ENCODE measurements at regions not wholly inside any gene's neighbourhood (a gene's known extent, or its start where the extent isn't known, plus 50 kb on each side); places are given as distances from the start of the nearest gene placed in this dataset.

- no peaks in the 10 kb centered on the region for H3K36me3 ChIP-seq (ENCODE audit: insufficient read depth, low read length)
- DNase-seq (no peak), ATAC-seq (ENCODE audit: poor library complexity) (no peak)
- no peaks in the 10 kb centered on the region for H3K4me1 ChIP-seq (ENCODE audit: insufficient read depth, low read length)
- CTCF ChIA-PET: no interaction called here
- H3K9me3 ChIP-seq (ENCODE audit: control insufficient read depth in 1 of 2, insufficient read depth in 1 of 2, low read length in 2 of 2): no peaks in the 10 kb centered on the region
- no peak overlapping the region for H3K27ac Mint-ChIP-seq
- no peaks in the 10 kb centered on the region for H3K27me3 Mint-ChIP-seq
- H3K4me1 Mint-ChIP-seq (ENCODE audit: low read depth): no peaks in the 10 kb centered on the region
- no peaks in the 10 kb centered on the region for H3K9me3 Mint-ChIP-seq
- no peaks in the 10 kb centered on the region for H3K36me3 Mint-ChIP-seq (ENCODE audit: low read depth)
- TF ChIP-seq CTCF (IDR thresholded peaks at IDR 0.05): no peak
- POLR2A ChIA-PET: no interaction called here
- no peaks in the 10 kb centered on the region for H3K27me3 ChIP-seq (ENCODE audit: control insufficient read depth in 1 of 2, insufficient read depth in 2 of 2, low read length in 2 of 2)
- no peak overlapping the region for H3K27ac ChIP-seq (ENCODE audit: low read depth in 1 of 2, low read length in 2 of 2)
- intact Hi-C loops (cut with DNase I, micrococcal nuclease): no loop called here
- H3K4me3 ChIP-seq (ENCODE audit: low read length): no peak overlapping the region
- no peak overlapping the region for H3K4me3 Mint-ChIP-seq
These were observed 219.0 kb downstream of the CPE start for GRCh38 chr4:165597581-165598480.

GRCh38 chr4:165600959-165601683, 222.3 kb downstream of the CPE start:
- H3K27me3 Mint-ChIP-seq: no peaks in the 10 kb centered on the region
- no peak for TF ChIP-seq CTCF (IDR thresholded peaks at IDR 0.05)
- H3K4me3 ChIP-seq (ENCODE audit: low read length): no peak overlapping the region
- H3K4me1 Mint-ChIP-seq (ENCODE audit: low read depth): no peaks in the 10 kb centered on the region
- no peaks in the 10 kb centered on the region for H3K36me3 ChIP-seq (ENCODE audit: insufficient read depth, low read length)
- no peaks in the 10 kb centered on the region for H3K27me3 ChIP-seq (ENCODE audit: control insufficient read depth in 1 of 2, insufficient read depth in 2 of 2, low read length in 2 of 2)
- H3K27ac Mint-ChIP-seq: no peak overlapping the region
- no peaks in the 10 kb centered on the region for H3K9me3 Mint-ChIP-seq
- no peaks in the 10 kb centered on the region for H3K36me3 Mint-ChIP-seq (ENCODE audit: low read depth)
- ChIA-PET CTCF (no interaction called here), POLR2A (no interaction called here)
- H3K9me3 ChIP-seq (ENCODE audit: control insufficient read depth in 1 of 2, insufficient read depth in 1 of 2, low read length in 2 of 2): no peaks in the 10 kb centered on the region
- H3K4me3 Mint-ChIP-seq: no peak overlapping the region
- intact Hi-C loops (cut with DNase I, micrococcal nuclease): no loop called here
- ATAC-seq (ENCODE audit: poor library complexity) (no peak), DNase-seq (no peak)
- H3K4me1 ChIP-seq (ENCODE audit: insufficient read depth, low read length): no peaks in the 10 kb centered on the region
- no peak overlapping the region for H3K27ac ChIP-seq (ENCODE audit: low read depth in 1 of 2, low read length in 2 of 2)

- no peak for ATAC-seq (ENCODE audit: poor library complexity)
- Histone ChIP-seq H3K9me3 (ENCODE audit: control insufficient read depth in 1 of 2, insufficient read depth in 1 of 2, low read length in 2 of 2) (no peaks in the 10 kb centered on the region), H3K27me3 (ENCODE audit: control insufficient read depth in 1 of 2, insufficient read depth in 2 of 2, low read length in 2 of 2) (no peaks in the 10 kb centered on the region), H3K27ac (ENCODE audit: low read depth in 1 of 2, low read length in 2 of 2) (no peak overlapping the region), H3K4me3 (ENCODE audit: low read length) (no peak overlapping the region), H3K36me3 (ENCODE audit: insufficient read depth, low read length) (no peaks in the 10 kb centered on the region), H3K4me1 (ENCODE audit: insufficient read depth, low read length) (no peaks in the 10 kb centered on the region)
- H3K4me3 Mint-ChIP-seq: no peak overlapping the region
- H3K27me3 Mint-ChIP-seq: no peaks in the 10 kb centered on the region
- no peaks in the 10 kb centered on the region for H3K4me1 Mint-ChIP-seq (ENCODE audit: low read depth)
- ChIA-PET POLR2A (no interaction called here), CTCF (no interaction called here)
- intact Hi-C loops (cut with DNase I, micrococcal nuclease): no loop called here
- no peak for DNase-seq
- H3K9me3 Mint-ChIP-seq: no peaks in the 10 kb centered on the region
- H3K27ac Mint-ChIP-seq: no peak overlapping the region
- no peaks in the 10 kb centered on the region for H3K36me3 Mint-ChIP-seq (ENCODE audit: low read depth)
- TF ChIP-seq CTCF (IDR thresholded peaks at IDR 0.05): no peak
These were observed 223.8 kb downstream of the CPE start for GRCh38 chr4:165602621-165603020.
